A673 (cell line): ENCODE measurements at regions not wholly inside any gene's neighbourhood (a gene's known extent, or its start where the extent isn't known, plus 50 kb on each side); places are given as distances from the start of the nearest gene placed in this dataset.
"Not testable (repeated sequence)": the region's sequence is repeated elsewhere in the genome, so short reads cannot be mapped to it uniquely, and the experiment has no call there.

ENCODE experiments used
- BruUV-seq: library from RNA; stranded (reverse); fragments of 400-500 nt; replicated peaks from 2 replicates; lab custom pipeline; 2021; lab: Mats Ljungman, UMichigan
- CTCF ChIA-PET: fragments of 300-600 bp; sonication (Branson Sonifier 250); formaldehyde crosslinking; loops from one replicate; lab custom pipeline; 2022; ENCODE audit warnings: antibody characterized with exemption; lab: Charles Lee
- POLR2A ChIA-PET: fragments of 300-600 bp; sonication (Branson Sonifier 250); formaldehyde crosslinking; loops from one replicate; lab custom pipeline; 2022; ENCODE audit warnings: antibody characterized with exemption; ENCODE audit not compliant: low non-redundant PET; lab: Charles Lee
- DNase-seq: peaks from one replicate; pipeline ENCODE4 v3.0.0-alpha.2; 2015; ENCODE audit warnings: low spot score
- H3K27ac ChIP-seq: fragments of 200-600 bp; sonication (generic); 2 replicates; pipeline ENCODE4 v1.5.1; 2016; ENCODE audit warnings: mixed run types, low read depth, mild to moderate bottlenecking, mixed read lengths, antibody characterized with exemption, low read length; ENCODE audit not compliant: poor library complexity, severe bottlenecking
- H3K27me3 ChIP-seq: fragments of 200-600 bp; sonication (generic); replicated peaks from 2 replicates; pipeline ENCODE4 v1.6.1; 2017; ENCODE audit warnings: mixed run types, low read depth, mild to moderate bottlenecking, mixed read lengths, antibody characterized with exemption, low read length; ENCODE audit not compliant: insufficient read depth, poor library complexity
- H3K36me3 ChIP-seq: fragments of 200-600 bp; sonication (generic); 2 replicates; pipeline ENCODE4 v1.6.1; 2016; ENCODE audit warnings: mixed run types, mild to moderate bottlenecking, mixed read lengths, antibody characterized with exemption, low read length; ENCODE audit not compliant: insufficient read depth, poor library complexity, severe bottlenecking
- H3K4me1 ChIP-seq: fragments of 200-600 bp; sonication (generic); 2 replicates; pipeline ENCODE4 v1.6.1; 2017; ENCODE audit warnings: mixed run types, mild to moderate bottlenecking, mixed read lengths, antibody characterized with exemption, low read length; ENCODE audit not compliant: insufficient read depth, poor library complexity, severe bottlenecking
- H3K4me3 ChIP-seq: fragments of 200-600 bp; sonication (generic); 2 replicates; pipeline ENCODE4 v1.5.1; 2016; ENCODE audit warnings: low read depth, mixed run types, mild to moderate bottlenecking, mixed read lengths, low read length; ENCODE audit not compliant: poor library complexity, severe bottlenecking
- H3K9me3 ChIP-seq: fragments of 200-600 bp; sonication (generic); 2 replicates; pipeline ENCODE4 v1.6.1; 2016; ENCODE audit warnings: mixed run types, low read depth, mild to moderate bottlenecking, mixed read lengths, antibody characterized with exemption, low read length; ENCODE audit not compliant: poor library complexity, severe bottlenecking
- EZH2 ChIP-seq: fragments of 200-600 bp; sonication (generic); IDR thresholded peaks from 2 replicates; pipeline ENCODE4 v1.6.1; 2017; ENCODE audit warnings: borderline replicate concordance, low read depth, mild to moderate bottlenecking, mixed read lengths, antibody characterized with exemption, low read length; ENCODE audit not compliant: poor library complexity, severe bottlenecking
- intact Hi-C: fragments of 100-400 bp; cut with micrococcal nuclease; formaldehyde crosslinking; loops from one replicate; pipeline ENCODE4 v1.10.0; 2022; ENCODE audit not compliant: unreplicated experiment
- TF ChIP-seq, protein P1 (sequence below): fragments of 300-800, 200-600 bp; sonication (generic); conservative IDR thresholded peaks from 2 replicates; pipeline ENCODE4 v1.5.1; 2017; ENCODE audit warnings: low read depth, mild to moderate bottlenecking, antibody characterized with exemption, low read length, moderate library complexity, mixed read lengths

DNA sequence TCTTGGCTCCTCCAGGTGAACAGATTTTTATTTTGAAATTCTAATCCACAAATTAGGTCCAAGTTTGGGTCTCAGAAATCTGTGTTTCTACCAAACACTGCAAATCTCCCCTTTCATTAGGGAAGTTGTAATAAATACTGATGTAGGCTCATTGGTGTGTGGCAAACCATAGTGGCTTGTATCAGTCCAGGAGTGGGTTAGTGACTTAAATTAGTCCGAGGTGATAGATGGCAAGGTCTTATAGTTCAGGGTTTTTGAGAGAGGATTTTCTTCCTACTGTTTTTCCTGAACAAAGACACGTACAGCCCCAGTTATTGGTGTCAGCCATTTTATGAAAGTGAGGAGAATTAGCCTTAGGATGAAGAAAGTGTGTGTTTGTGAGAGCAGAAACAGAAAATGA, 74.6 kb downstream of the RPRM start:
- Histone ChIP-seq H3K36me3 (no peaks in the 10 kb centered on the region), H3K27me3 (no peaks in the 10 kb centered on the region), H3K9me3 (no peaks in the 10 kb centered on the region), H3K27ac (no peak overlapping the region), H3K4me3 (no peak overlapping the region), H3K4me1 (no peaks in the 10 kb centered on the region)
- CTCF ChIA-PET = no interaction called here
- BruUV-seq = no TSS peak
- intact Hi-C loops = no loop called here
- POLR2A ChIA-PET = no interaction called here
- TF ChIP-seq EZH2 = no peak
- DNase-seq = no peak

DNA sequence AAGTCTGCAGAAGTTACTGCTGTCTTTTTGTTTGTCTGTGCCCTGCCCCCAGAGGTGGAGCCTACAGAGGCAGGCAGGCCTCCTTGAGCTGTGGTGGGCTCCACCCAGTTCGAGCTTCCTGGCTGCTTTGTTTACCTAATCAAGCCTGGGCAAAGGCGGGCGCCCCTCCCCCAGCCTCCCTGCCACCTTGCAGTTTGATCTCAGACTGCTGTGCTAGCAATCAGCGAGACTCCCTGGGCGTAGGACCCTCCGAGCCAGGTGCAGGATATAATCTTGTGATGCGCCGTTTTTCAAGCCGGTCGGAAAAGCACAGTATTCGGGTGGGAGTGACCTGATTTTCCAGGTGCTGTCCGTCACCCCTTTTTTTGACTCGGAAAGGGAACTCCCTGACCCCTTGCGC, 75.2 kb downstream of the RPRM start:
- BruUV-seq, H3K4me3 ChIP-seq, H3K9me3 ChIP-seq, CTCF ChIA-PET, H3K27ac ChIP-seq, intact Hi-C loops, POLR2A ChIA-PET, H3K4me1 ChIP-seq, DNase-seq, H3K27me3 ChIP-seq, H3K36me3 ChIP-seq: not testable (repeated sequence)

DNA sequence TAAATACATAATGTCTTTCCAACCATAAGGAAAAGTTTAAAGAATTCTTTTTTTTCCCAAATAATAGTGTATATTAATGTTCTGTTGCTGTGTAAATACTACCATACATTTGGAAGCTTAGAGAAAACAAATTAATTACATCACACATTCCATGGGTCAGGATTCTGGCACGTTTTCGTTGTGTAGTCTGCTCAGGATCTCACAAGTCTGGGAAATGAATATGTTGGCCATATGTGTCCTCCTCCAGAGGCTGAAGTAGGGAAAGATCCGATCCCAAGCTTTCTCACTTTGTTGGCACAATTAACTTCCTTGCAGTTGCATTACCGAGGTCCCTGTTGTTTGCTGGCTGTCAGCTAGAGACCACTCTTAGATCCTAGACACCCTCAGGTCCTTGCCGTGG, 83.9 kb downstream of the RPRM start:
- CTCF ChIA-PET = no interaction called here
- intact Hi-C loops = no loop called here
- POLR2A ChIA-PET = no interaction called here
- Histone ChIP-seq H3K36me3 (no peaks in the 10 kb centered on the region), H3K9me3 (no peaks in the 10 kb centered on the region), H3K4me1 (no peaks in the 10 kb centered on the region), H3K4me3 (no peak overlapping the region), H3K27ac (no peak overlapping the region), H3K27me3 (no peaks in the 10 kb centered on the region)
- TF ChIP-seq, protein P1, sequence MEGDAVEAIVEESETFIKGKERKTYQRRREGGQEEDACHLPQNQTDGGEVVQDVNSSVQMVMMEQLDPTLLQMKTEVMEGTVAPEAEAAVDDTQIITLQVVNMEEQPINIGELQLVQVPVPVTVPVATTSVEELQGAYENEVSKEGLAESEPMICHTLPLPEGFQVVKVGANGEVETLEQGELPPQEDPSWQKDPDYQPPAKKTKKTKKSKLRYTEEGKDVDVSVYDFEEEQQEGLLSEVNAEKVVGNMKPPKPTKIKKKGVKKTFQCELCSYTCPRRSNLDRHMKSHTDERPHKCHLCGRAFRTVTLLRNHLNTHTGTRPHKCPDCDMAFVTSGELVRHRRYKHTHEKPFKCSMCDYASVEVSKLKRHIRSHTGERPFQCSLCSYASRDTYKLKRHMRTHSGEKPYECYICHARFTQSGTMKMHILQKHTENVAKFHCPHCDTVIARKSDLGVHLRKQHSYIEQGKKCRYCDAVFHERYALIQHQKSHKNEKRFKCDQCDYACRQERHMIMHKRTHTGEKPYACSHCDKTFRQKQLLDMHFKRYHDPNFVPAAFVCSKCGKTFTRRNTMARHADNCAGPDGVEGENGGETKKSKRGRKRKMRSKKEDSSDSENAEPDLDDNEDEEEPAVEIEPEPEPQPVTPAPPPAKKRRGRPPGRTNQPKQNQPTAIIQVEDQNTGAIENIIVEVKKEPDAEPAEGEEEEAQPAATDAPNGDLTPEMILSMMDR = no peak
- TF ChIP-seq EZH2 = no peak
- no peak for DNase-seq
- no TSS peak for BruUV-seq

DNA sequence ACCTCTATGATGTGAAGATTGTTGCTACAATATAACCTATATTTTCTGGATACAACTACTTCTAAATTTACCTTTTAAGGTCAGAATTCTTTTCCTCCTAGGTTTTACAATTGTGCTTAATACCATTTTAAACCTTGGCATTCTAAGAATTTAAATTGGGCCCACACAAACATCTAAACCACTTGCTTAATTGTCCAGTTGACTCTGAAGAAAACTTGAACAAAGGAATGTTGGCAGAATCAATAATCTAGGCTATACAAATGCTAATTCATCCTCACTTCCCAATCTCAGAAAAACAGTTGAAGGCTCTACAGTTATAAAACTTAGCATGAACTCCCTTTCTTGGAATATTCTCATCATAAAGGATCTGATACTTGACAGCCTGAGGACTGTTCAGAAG, 84.3 kb downstream of the RPRM start:
- Histone ChIP-seq H3K4me1 (no peaks in the 10 kb centered on the region), H3K27me3 (no peaks in the 10 kb centered on the region), H3K9me3 (no peaks in the 10 kb centered on the region), H3K27ac (no peak overlapping the region), H3K36me3 (no peaks in the 10 kb centered on the region), H3K4me3 (no peak overlapping the region)
- BruUV-seq = no TSS peak
- no peak for DNase-seq
- ChIA-PET POLR2A (no interaction called here), CTCF (no interaction called here)
- no peak for TF ChIP-seq EZH2
- TF ChIP-seq, protein P1 = no peak
- intact Hi-C loops = no loop called here
